Spleen (tissue), 11 donors: ENCODE measurements at regions not wholly inside any gene's neighbourhood (a gene's known extent, or its start where the extent isn't known, plus 50 kb on each side); places are given as distances from the start of the nearest gene placed in this dataset.

Source experiments
- DNase-seq: peaks from one replicate; pipeline ENCODE4 v3.0.0-alpha.2; 2020
- H3K27ac ChIP-seq, 8 donors: fragments of 200-600 bp; sonication (generic) in 7 of 8; 1 replicate in 4 of 8; 2 replicates in 4 of 8; pipeline versions ENCODE4 v1.5.0 to v1.8.0; 2016 to 2021; ENCODE audit warnings: inconsistent platforms in 4 of 8, mild to moderate bottlenecking in 4 of 8, moderate library complexity in 1 of 8
- H3K27me3 ChIP-seq, 7 donors: fragments of 200-600 bp; sonication (generic) in 6 of 7; replicated peaks in 1 of 7; 1 replicate in 4 of 7; 2 replicates in 3 of 7; pipeline versions ENCODE4 v1.5.0 to v1.8.0; 2016 to 2021; ENCODE audit warnings: inconsistent platforms in 3 of 7, mild to moderate bottlenecking in 1 of 7
- H3K36me3 ChIP-seq, 6 donors: fragments of 200-600 bp; sonication (generic) in 5 of 6; 1 replicate in 4 of 6; 2 replicates in 2 of 6; pipeline versions ENCODE4 v1.5.0 to v1.8.0; 2016 to 2021; ENCODE audit warnings: inconsistent platforms in 2 of 6
- H3K4me1 ChIP-seq, 6 donors: fragments of 200-600 bp; sonication (generic) in 5 of 6; 1 replicate in 3 of 6; 2 replicates in 3 of 6; pipeline versions ENCODE4 v1.5.0 to v1.8.0; 2016 to 2021; ENCODE audit warnings: inconsistent platforms in 3 of 6
- H3K4me3 ChIP-seq, 8 donors: fragments of 200-600 bp; sonication (generic) in 7 of 8; 1 replicate in 4 of 8; 2 replicates in 4 of 8; pipeline versions ENCODE4 v1.5.0 to v1.8.0; 2016 to 2021; ENCODE audit warnings: inconsistent platforms in 4 of 8, mild to moderate bottlenecking in 4 of 8, moderate library complexity in 2 of 8
- H3K9me3 ChIP-seq, 8 donors: fragments of 200-600 bp; sonication (generic) in 7 of 8; 1 replicate in 4 of 8; 2 replicates in 4 of 8; pipeline versions ENCODE4 v1.5.0 to v1.8.0; 2016 to 2021; ENCODE audit warnings: inconsistent platforms in 4 of 8
- POLR2A ChIP-seq, 3 donors: fragments of 450-650 bp; IDR thresholded peaks; one replicate each; pipeline ENCODE4 v1.5.1; 2017; ENCODE audit warnings: antibody characterized with exemption in 3 of 3, mild to moderate bottlenecking in 1 of 3
- POLR2AphosphoS5 ChIP-seq, 3 donors: sonication (generic); formaldehyde crosslinking; IDR thresholded peaks; one replicate each; pipeline ENCODE4 v1.5.1; 2017; ENCODE audit warnings: antibody characterized with exemption in 3 of 3
- WGBS, 5 donors: extraction: QIAGEN DNeasy Blood & Tissue Kit in 3 of 5; methylation state at CpG; one replicate each; pipeline versions ENCODE4 v1.1.5 to v1.1.7; 2013 to 2018; 5-methylcytosine and 5-hydroxymethylcytosine counted together
- intact Hi-C: fragments of 100-400 bp; cut with DNase I; formaldehyde crosslinking; loops from one replicate; pipeline ENCODE4 v1.15.0; 2023; ENCODE audit warnings: low total_unique reads
- TF ChIP-seq, protein P1 (sequence below), 11 experiments: fragments of 200-600 bp in 7 of 11; fragments of 450-650 bp in 4 of 11; sonication (generic) in 4 of 11; IDR thresholded peaks in 8 of 11; conservative IDR thresholded peaks in 3 of 11; 1 replicate in 7 of 11; 2 replicates in 4 of 11; pipeline versions ENCODE4 v1.4.0 to v1.8.0; 2016 to 2021; ENCODE audit warnings: antibody characterized with exemption in 11 of 11, inconsistent platforms in 4 of 11, mild to moderate bottlenecking in 1 of 11
- donor health status: healthy with polysubstance abuse.
- donor health status: DM: no; HTN: no; CAD: no; lungs with moderate emphysema.
- donor health status: DM: no; HTN: no; CAD: no.
- donor health status: Bipolar disorder and iron deficiency.
- donor health status: healthy.
- donor health status: DM: no; HTN: no; CAD: no.
- donor health status: DM: yes; HTN: yes; CAD: no.

GRCh38 chr17:70678889-70679288 lies 509.6 kb downstream of the KCNJ2 start:
- H3K27ac ChIP-seq: no peak overlapping the region
- WGBS, 5 donors: 60 to 89% (median 72%) methylated on average over 3 of the region's 3 CpGs
- H3K27me3 ChIP-seq: no peaks in the 10 kb centered on the region
- intact Hi-C loops: no loop called here
- H3K4me3 ChIP-seq: no peak overlapping the region
- H3K36me3 ChIP-seq: no peaks in the 10 kb centered on the region
- H3K4me1 ChIP-seq: no peaks in the 10 kb centered on the region
- no peak for DNase-seq
- no peaks in the 10 kb centered on the region for H3K9me3 ChIP-seq
- TF ChIP-seq POLR2AphosphoS5 (IDR thresholded peaks at IDR 0.05) (no peak), POLR2A (IDR thresholded peaks at IDR 0.05) (no peak)
- TF ChIP-seq, protein P1, sequence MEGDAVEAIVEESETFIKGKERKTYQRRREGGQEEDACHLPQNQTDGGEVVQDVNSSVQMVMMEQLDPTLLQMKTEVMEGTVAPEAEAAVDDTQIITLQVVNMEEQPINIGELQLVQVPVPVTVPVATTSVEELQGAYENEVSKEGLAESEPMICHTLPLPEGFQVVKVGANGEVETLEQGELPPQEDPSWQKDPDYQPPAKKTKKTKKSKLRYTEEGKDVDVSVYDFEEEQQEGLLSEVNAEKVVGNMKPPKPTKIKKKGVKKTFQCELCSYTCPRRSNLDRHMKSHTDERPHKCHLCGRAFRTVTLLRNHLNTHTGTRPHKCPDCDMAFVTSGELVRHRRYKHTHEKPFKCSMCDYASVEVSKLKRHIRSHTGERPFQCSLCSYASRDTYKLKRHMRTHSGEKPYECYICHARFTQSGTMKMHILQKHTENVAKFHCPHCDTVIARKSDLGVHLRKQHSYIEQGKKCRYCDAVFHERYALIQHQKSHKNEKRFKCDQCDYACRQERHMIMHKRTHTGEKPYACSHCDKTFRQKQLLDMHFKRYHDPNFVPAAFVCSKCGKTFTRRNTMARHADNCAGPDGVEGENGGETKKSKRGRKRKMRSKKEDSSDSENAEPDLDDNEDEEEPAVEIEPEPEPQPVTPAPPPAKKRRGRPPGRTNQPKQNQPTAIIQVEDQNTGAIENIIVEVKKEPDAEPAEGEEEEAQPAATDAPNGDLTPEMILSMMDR (IDR thresholded peaks at IDR 0.05 in 8 of 11, conservative IDR thresholded peaks at IDR 0.05 in 3 of 11): no peak

DNA sequence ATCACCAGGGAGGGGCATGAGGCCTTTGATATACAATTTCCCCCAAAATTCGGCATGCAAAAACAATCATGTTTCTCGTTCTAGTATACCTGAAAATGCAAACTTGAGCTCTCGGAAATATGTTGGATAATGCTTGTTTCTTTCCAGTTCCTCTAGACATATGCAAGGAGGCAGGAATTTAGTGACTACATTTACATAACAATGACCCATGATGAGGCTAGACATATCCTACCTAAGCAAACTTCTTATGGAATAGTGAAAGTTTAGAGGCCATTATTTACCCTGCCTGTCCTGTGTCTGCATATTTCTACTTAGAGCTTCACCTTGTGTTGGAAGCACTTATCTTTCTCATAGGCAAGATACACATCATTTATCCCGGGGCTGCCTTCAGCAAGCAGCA lies 514.6 kb downstream of the KCNJ2 start:
- no peak for DNase-seq
- no peaks in the 10 kb centered on the region for H3K27me3 ChIP-seq
- no peak overlapping the region for H3K27ac ChIP-seq
- intact Hi-C loops: no loop called here
- H3K36me3 ChIP-seq: no peaks in the 10 kb centered on the region
- H3K4me3 ChIP-seq: no peak overlapping the region
- no peaks in the 10 kb centered on the region for H3K4me1 ChIP-seq
- H3K9me3 ChIP-seq: no peaks in the 10 kb centered on the region
- TF ChIP-seq POLR2A (IDR thresholded peaks at IDR 0.05) (no peak), POLR2AphosphoS5 (IDR thresholded peaks at IDR 0.05) (no peak)
- TF ChIP-seq, protein P1 (IDR thresholded peaks at IDR 0.05 in 8 of 11, conservative IDR thresholded peaks at IDR 0.05 in 3 of 11): no peak
- WGBS, 5 donors: 62 to 98% (median 93%) methylated on average over 4 of the region's 4 CpGs

DNA sequence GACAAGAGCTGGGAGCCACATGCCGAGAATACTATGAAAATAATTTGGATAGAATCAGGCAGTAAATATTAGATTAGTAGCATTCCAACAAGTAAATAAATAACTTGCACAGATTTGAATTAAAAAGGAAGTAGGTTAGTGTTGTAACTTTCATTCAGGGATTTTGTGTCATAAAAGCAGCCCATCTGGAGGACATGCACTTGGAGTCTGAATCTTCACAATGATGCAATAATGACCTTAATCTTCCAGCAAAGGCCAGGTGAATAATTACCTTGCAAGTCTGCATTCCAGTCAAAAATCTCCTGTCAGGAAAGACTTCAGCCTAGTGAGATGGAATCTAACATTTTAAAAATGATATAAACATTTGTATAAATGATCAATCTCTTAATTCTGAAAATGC lies 518.1 kb downstream of the KCNJ2 start:
- WGBS, 5 donors: 87 to 94% (median 89%) methylated on average over 1 of the region's 1 CpG
- Histone ChIP-seq H3K27me3 (no peaks in the 10 kb centered on the region), H3K27ac (no peak overlapping the region), H3K4me3 (no peak overlapping the region), H3K4me1 (no peaks in the 10 kb centered on the region), H3K36me3 (no peaks in the 10 kb centered on the region), H3K9me3 (no peaks in the 10 kb centered on the region)
- TF ChIP-seq POLR2A (IDR thresholded peaks at IDR 0.05): no peak
- TF ChIP-seq, protein P1 (IDR thresholded peaks at IDR 0.05 in 8 of 11, conservative IDR thresholded peaks at IDR 0.05 in 3 of 11): no peak
- TF ChIP-seq POLR2AphosphoS5 (IDR thresholded peaks at IDR 0.05): no peak
- intact Hi-C loops: no loop called here
- no peak for DNase-seq

DNA sequence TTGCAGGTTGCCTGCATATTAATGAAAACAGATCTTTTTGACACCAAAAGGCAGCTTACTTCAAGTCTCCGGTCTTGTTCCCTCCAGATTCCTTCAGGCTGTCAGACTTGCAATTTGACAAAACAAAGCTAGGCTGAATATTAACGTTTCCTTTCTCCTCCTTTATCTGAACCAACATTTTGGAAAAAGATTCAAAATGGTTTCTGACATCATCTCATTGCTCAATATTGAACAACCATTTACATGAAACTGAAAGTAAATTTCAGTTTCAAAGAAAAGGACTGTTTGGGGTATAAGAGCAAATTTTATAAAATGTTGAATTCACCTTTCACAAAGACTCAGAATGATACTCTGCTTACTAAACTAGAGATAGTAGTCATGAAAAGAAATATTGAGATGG lies 521.8 kb downstream of the KCNJ2 start:
- WGBS, 5 donors: 67 to 86% (median 76%) methylated on average over 2 of the region's 2 CpGs
- Histone ChIP-seq H3K36me3 (no peaks in the 10 kb centered on the region), H3K4me3 (no peak overlapping the region), H3K4me1 (no peaks in the 10 kb centered on the region), H3K27me3 (no peaks in the 10 kb centered on the region), H3K9me3 (no peaks in the 10 kb centered on the region), H3K27ac (no peak overlapping the region)
- intact Hi-C loops: no loop called here
- TF ChIP-seq, protein P1 (IDR thresholded peaks at IDR 0.05 in 8 of 11, conservative IDR thresholded peaks at IDR 0.05 in 3 of 11): no peak
- TF ChIP-seq POLR2A (IDR thresholded peaks at IDR 0.05) (no peak), POLR2AphosphoS5 (IDR thresholded peaks at IDR 0.05) (no peak)
- no peak for DNase-seq
